ENCODE measurements at regions not wholly inside any gene's neighbourhood (a gene's known extent, or its start where the extent isn't known, plus 50 kb on each side); places are given as distances from the start of the nearest gene placed in this dataset.

DNA sequence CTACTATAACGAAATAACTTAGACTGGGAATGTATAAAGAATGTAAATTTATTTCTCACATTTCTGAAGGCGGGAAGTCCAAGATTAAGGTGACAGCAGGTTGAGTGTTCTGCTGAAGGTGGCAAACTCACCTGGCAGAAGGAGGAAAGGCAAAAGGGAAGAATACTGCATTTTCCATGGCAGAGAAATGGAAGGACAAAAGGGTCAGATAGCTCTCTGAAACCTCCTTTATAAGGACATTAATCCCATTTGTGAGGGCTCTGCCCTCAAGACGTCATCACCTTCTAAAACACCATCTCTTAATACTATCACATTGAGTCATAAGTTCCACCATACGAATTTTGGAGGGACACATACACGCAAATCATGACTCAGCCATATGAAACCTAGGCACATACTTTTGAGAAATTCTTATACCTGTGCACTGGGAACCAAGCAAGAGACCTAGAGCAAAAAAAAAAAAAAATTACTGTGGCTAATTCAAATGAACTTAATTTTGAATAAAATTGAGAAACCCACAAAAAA, 1669.3 kb upstream of the FLRT2 start:
- H3K4me1 ChIP-seq: no peaks in the 10 kb centered on the region
- H3K9me3 ChIP-seq: no peaks in the 10 kb centered on the region
- no peak overlapping the region for H3K27ac ChIP-seq
- intact Hi-C loops (cut with DNase I): no loop called here
- DNase-seq: no peak
- no peaks in the 10 kb centered on the region for H3K36me3 ChIP-seq
- WGBS, 2 donors: 85 to 87% methylated on average over 5 of the region's 5 CpGs
- no peak overlapping the region for H3K4me3 ChIP-seq
- TF ChIP-seq EP300 (IDR thresholded peaks at IDR 0.05) (no peak), POLR2A (IDR thresholded peaks at IDR 0.05) (no peak), POLR2AphosphoS5 (IDR thresholded peaks at IDR 0.05) (no peak)
- TF ChIP-seq, protein P1, sequence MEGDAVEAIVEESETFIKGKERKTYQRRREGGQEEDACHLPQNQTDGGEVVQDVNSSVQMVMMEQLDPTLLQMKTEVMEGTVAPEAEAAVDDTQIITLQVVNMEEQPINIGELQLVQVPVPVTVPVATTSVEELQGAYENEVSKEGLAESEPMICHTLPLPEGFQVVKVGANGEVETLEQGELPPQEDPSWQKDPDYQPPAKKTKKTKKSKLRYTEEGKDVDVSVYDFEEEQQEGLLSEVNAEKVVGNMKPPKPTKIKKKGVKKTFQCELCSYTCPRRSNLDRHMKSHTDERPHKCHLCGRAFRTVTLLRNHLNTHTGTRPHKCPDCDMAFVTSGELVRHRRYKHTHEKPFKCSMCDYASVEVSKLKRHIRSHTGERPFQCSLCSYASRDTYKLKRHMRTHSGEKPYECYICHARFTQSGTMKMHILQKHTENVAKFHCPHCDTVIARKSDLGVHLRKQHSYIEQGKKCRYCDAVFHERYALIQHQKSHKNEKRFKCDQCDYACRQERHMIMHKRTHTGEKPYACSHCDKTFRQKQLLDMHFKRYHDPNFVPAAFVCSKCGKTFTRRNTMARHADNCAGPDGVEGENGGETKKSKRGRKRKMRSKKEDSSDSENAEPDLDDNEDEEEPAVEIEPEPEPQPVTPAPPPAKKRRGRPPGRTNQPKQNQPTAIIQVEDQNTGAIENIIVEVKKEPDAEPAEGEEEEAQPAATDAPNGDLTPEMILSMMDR (IDR thresholded peaks at IDR 0.05): no peak
- H3K27me3 ChIP-seq: no peaks in the 10 kb centered on the region

DNA sequence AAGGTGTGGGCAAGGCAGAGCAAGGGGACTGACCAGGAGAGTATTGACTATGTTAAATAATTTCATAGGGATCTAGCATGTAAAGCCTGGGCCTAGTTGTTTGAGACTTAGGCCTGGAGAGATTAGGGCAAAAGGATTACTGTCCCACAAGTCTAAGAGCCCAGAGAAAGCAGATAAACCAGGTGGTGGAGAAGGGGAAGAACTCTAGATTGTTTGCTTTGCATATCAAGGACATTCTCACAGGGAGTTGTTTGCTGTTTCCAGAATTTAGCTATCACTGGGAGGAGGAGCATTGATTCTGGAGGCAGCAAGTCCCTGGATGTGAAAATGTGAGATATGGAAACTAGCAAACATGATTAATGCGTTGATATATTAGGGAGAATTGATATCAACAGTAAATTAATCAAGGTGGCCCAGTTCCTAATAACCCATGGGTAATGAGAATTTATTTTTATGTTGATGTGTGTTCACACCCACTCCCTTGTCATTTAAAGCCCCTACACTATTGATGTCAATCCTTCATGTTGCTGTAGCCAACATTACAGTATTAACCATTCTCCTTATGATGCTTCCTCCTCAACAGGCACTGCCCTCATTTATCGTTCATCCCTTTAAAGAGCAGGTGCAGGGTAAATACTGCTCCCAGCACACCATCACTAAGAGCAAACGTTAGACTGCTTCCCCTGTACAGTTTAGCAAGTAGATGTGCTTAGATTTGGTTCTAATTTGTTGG, 1666.7 kb upstream of the FLRT2 start:
- WGBS, 2 donors: 44 to 59% methylated on average over 3 of the region's 3 CpGs
- H3K4me3 ChIP-seq: no peak overlapping the region

DNA sequence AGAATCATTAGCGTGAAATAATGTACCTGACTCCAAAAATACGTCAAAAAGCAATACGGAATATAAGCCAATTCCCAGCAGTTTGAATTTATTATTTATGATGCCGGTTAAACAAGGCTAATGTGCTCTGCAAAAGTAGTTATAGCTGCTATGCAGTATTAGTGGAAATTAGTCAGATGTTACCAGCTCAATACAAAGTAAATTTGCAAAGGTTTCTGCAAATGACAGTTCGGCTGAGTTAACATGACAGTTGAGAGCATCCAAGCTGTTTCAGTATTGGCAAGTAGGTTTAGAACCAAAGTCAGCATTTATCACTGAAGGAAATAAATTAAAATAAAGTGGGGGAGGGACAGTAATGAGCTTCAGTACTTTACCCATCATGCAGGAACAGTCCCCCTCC, 1665.8 kb upstream of the FLRT2 start:
- Histone ChIP-seq H3K4me3 (no peak overlapping the region), H3K36me3 (no peaks in the 10 kb centered on the region), H3K27me3 (no peaks in the 10 kb centered on the region), H3K27ac (no peak overlapping the region), H3K4me1 (peaks cover 0 to 5% (median 0%) of the 10 kb centered on the region in 4 donors), H3K9me3 (no peaks in the 10 kb centered on the region)
- WGBS, 2 donors: 84 to 87% methylated on average over 5 of the region's 5 CpGs
- TF ChIP-seq POLR2AphosphoS5 (IDR thresholded peaks at IDR 0.05): no peak
- TF ChIP-seq EP300 (IDR thresholded peaks at IDR 0.05): no peak
- TF ChIP-seq POLR2A (IDR thresholded peaks at IDR 0.05): no peak
- TF ChIP-seq, protein P1 (IDR thresholded peaks at IDR 0.05): no peak
- intact Hi-C loops (cut with DNase I): no loop called here
- DNase-seq: no peak

More for the DNA sequence above, 1666.7 kb upstream of the FLRT2 start:
- H3K27ac ChIP-seq: no peak overlapping the region
- TF ChIP-seq, protein P1 (IDR thresholded peaks at IDR 0.05): no peak
- TF ChIP-seq POLR2A (IDR thresholded peaks at IDR 0.05) (no peak), EP300 (IDR thresholded peaks at IDR 0.05) (no peak), POLR2AphosphoS5 (IDR thresholded peaks at IDR 0.05) (no peak)
- H3K9me3 ChIP-seq: no peaks in the 10 kb centered on the region
- intact Hi-C loops (cut with DNase I): no loop called here
- H3K4me1 ChIP-seq: peaks cover 0 to 5% (median 0%) of the 10 kb centered on the region in 4 donors
- DNase-seq: no peak
- H3K27me3 ChIP-seq: no peaks in the 10 kb centered on the region
- no peaks in the 10 kb centered on the region for H3K36me3 ChIP-seq

DNA sequence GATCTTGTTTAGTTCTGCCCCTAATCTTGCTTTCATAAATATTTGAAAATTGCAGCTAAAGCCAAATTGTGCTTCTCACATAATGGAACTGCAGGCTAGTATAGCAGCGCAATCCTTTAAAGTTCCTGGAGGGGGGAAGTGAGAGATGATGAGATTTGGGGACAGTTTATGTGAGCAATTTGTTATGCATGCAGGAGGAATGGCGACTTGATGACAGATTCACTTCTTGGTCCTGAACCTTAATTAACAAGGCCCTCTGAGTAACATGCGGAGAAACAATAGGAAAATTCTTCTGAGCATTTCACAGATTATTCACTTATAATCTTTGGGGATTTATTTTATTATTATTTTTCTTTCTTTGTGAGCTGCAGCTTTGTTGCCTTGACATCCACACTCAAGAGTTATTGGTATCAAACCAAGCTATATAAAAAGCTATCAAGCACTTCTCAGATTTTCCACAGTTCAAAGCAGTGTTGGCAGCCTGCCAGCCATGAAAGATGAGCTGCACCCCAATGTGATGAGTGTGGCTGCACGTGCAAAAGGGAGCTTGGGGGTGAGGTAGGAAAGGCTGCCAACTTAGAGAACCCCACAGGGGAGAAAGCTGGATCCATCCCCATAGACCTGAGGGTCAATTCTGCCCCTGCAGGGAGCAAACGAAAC, 1662.2 kb upstream of the FLRT2 start:
- intact Hi-C loops (cut with DNase I): no loop called here
- H3K9me3 ChIP-seq: no peaks in the 10 kb centered on the region
- no peaks in the 10 kb centered on the region for H3K27me3 ChIP-seq
- H3K27ac ChIP-seq: no peak overlapping the region
- H3K4me1 ChIP-seq: peaks cover 0 to 5% (median 0%) of the 10 kb centered on the region in 4 donors
- H3K4me3 ChIP-seq: no peak overlapping the region
- no peak for DNase-seq
- TF ChIP-seq POLR2A (IDR thresholded peaks at IDR 0.05) (no peak), EP300 (IDR thresholded peaks at IDR 0.05) (no peak), POLR2AphosphoS5 (IDR thresholded peaks at IDR 0.05) (no peak)
- TF ChIP-seq, protein P1 (IDR thresholded peaks at IDR 0.05): no peak
- H3K36me3 ChIP-seq: no peaks in the 10 kb centered on the region
- WGBS, 2 donors: 63 to 70% methylated on average over 5 of the region's 5 CpGs

Measured in sigmoid colon (tissue), 6 donors.